OCI-LY7 (cell line): ENCODE measurements at regions not wholly inside any gene's neighbourhood (a gene's known extent, or its start where the extent isn't known, plus 50 kb on each side); places are given as distances from the start of the nearest gene placed in this dataset.

Experiments
- BruUV-seq: library from RNA; stranded (reverse); fragments of 400-500 nt; replicated peaks from 2 replicates; lab custom pipeline; 2021; lab: Mats Ljungman, UMichigan
- CTCF ChIA-PET: fragments of 300-600 bp; sonication (Branson Sonifier 250); formaldehyde crosslinking; loops from one replicate; lab custom pipeline; 2022; ENCODE audit warnings: antibody characterized with exemption; ENCODE audit not compliant: unreplicated experiment; lab: Charles Lee
- POLR2A ChIA-PET: fragments of 300-600 bp; sonication (Branson Sonifier 250); formaldehyde crosslinking; loops from one replicate; lab custom pipeline; 2022; ENCODE audit warnings: antibody characterized with exemption; lab: Charles Lee
- DNase-seq: peaks from one replicate; pipeline ENCODE4 v3.0.0-alpha.2; 2015; ENCODE audit warnings: low spot score
- H2AFZ ChIP-seq: fragments of 200-600 bp; sonication (generic), shearing (Covaris generic); 2 replicates; pipeline ENCODE4 v1.6.1; 2014; ENCODE audit warnings: mild to moderate bottlenecking, antibody characterized with exemption, low read length, moderate library complexity
- H3K27ac ChIP-seq: fragments of 200-600 bp; sonication (generic); 2 replicates; pipeline ENCODE4 v1.5.1; 2014; ENCODE audit warnings: mixed run types, low read depth, mild to moderate bottlenecking, moderate library complexity, low read length, inconsistent platforms; ENCODE audit not compliant: poor library complexity, severe bottlenecking
- H3K36me3 ChIP-seq: fragments of 200-600 bp; sonication (generic); 2 replicates; pipeline ENCODE4 v1.6.1; 2014; ENCODE audit warnings: mild to moderate bottlenecking, antibody characterized with exemption, low read length, moderate library complexity, mixed read lengths; ENCODE audit not compliant: insufficient read depth
- H3K4me1 ChIP-seq: fragments of 200-600 bp; sonication (generic); 2 replicates; pipeline ENCODE4 v1.5.1; 2014; ENCODE audit warnings: mild to moderate bottlenecking, low read length; ENCODE audit not compliant: insufficient read depth, poor library complexity, severe bottlenecking
- H3K4me2 ChIP-seq: fragments of 200-600 bp; sonication (generic); 2 replicates; pipeline ENCODE4 v1.6.1; 2014; ENCODE audit warnings: mild to moderate bottlenecking, low read length
- H3K4me3 ChIP-seq: fragments of 200-600 bp; sonication (generic); 2 replicates; pipeline ENCODE4 v1.5.1; 2014; ENCODE audit warnings: mild to moderate bottlenecking, low read depth, low read length; ENCODE audit not compliant: poor library complexity, severe bottlenecking
- H3K79me2 ChIP-seq: fragments of 200-600 bp; sonication (generic); 2 replicates; pipeline ENCODE4 v1.6.1; 2016; ENCODE audit warnings: low read depth, mild to moderate bottlenecking, low read length, moderate library complexity, mixed read lengths; ENCODE audit not compliant: insufficient read depth
- H3K9me2 ChIP-seq: fragments of 200-600 bp; sonication (generic); 2 replicates; pipeline ENCODE4 v1.6.1; 2016; ENCODE audit warnings: mild to moderate bottlenecking, low read length, mixed read lengths; ENCODE audit not compliant: insufficient read depth
- H3K9me3 ChIP-seq: fragments of 200-600 bp; sonication (generic); 2 replicates; pipeline ENCODE4 v1.6.1; 2014; ENCODE audit warnings: mild to moderate bottlenecking, mixed run types, low read length, mixed read lengths
- H4K20me1 ChIP-seq: fragments of 200-600 bp; sonication (generic); 2 replicates; pipeline ENCODE4 v1.6.1; 2014; ENCODE audit warnings: mild to moderate bottlenecking, antibody characterized with exemption, low read length, moderate library complexity, mixed read lengths; ENCODE audit not compliant: insufficient read depth
- CTCF ChIP-seq: fragments of 200-600 bp; sonication (generic); conservative IDR thresholded peaks from 2 replicates; pipeline ENCODE4 v1.5.1; 2014; ENCODE audit warnings: mild to moderate bottlenecking, antibody characterized with exemption, low read length, moderate library complexity, mixed read lengths
- EZH2phosphoT487 ChIP-seq: fragments of 200-600 bp; sonication (generic); IDR thresholded peaks from 2 replicates; pipeline ENCODE4 v1.6.1; 2018; ENCODE audit warnings: low read depth, borderline replicate concordance, mild to moderate bottlenecking, mixed run types, antibody characterized with exemption, low read length, moderate library complexity, mixed read lengths
- intact Hi-C: fragments of 100-400 bp; cut with micrococcal nuclease; formaldehyde crosslinking; loops from one replicate; pipeline ENCODE4 v1.10.0; 2022; ENCODE audit not compliant: unreplicated experiment

- no TSS peak for BruUV-seq
- intact Hi-C loops = no loop called here
- no peak for DNase-seq
- H3K9me2 ChIP-seq = no peaks in the 10 kb centered on the region
- H3K79me2 ChIP-seq = no peaks in the 10 kb centered on the region
- no peaks in the 10 kb centered on the region for H3K9me3 ChIP-seq
- CTCF ChIA-PET = no interaction called here
- H3K27ac ChIP-seq = no peak overlapping the region
- POLR2A ChIA-PET = no interaction called here
- H4K20me1 ChIP-seq = no peaks in the 10 kb centered on the region
- H3K4me2 ChIP-seq = no peak overlapping the region
- no peaks in the 10 kb centered on the region for H3K36me3 ChIP-seq
- TF ChIP-seq CTCF (no peak), EZH2phosphoT487 (no peak)
- no peak overlapping the region for H2AFZ ChIP-seq
- no peak overlapping the region for H3K4me3 ChIP-seq
- H3K4me1 ChIP-seq = no peaks in the 10 kb centered on the region
Measured at GRCh38 chr17:79364315-79365094, 246.3 kb downstream of the RBFOX3 start.

GRCh38 chr17:79363552-79364275 lies 247.1 kb downstream of the RBFOX3 start:
- no TSS peak for BruUV-seq
- POLR2A ChIA-PET = no interaction called here

More at GRCh38 chr17:79363552-79364275, 247.1 kb downstream of the RBFOX3 start:
- Histone ChIP-seq H3K79me2 (no peaks in the 10 kb centered on the region), H3K9me2 (no peaks in the 10 kb centered on the region), H3K27ac (no peak overlapping the region), H3K9me3 (no peaks in the 10 kb centered on the region), H3K4me2 (no peak overlapping the region), H3K4me3 (no peak overlapping the region), H2AFZ (no peak overlapping the region), H3K36me3 (no peaks in the 10 kb centered on the region), H3K4me1 (no peaks in the 10 kb centered on the region), H4K20me1 (no peaks in the 10 kb centered on the region)
- no peak for DNase-seq
- CTCF ChIA-PET = no interaction called here
- intact Hi-C loops = no loop called here
- TF ChIP-seq CTCF (no peak), EZH2phosphoT487 (no peak)
